H1 (cell line): ENCODE measurements at regions not wholly inside any gene's neighbourhood (a gene's known extent, or its start where the extent isn't known, plus 50 kb on each side); places are given as distances from the start of the nearest gene placed in this dataset.
A peak's percentile ranks its signal among the peaks of the same experiment; 100 is the strongest.

ENCODE experiments used
- BCL11A ChIP-seq, 2 experiments: IDR thresholded peaks; one replicate each; pipeline ENCODE4 v1.6.1; 2011; ENCODE audit warnings: low read depth in 2 of 2, low read length in 2 of 2, mild to moderate bottlenecking in 2 of 2
- CEBPB ChIP-seq: IDR thresholded peaks from 2 replicates; pipeline ENCODE4 v1.6.1; 2012; ENCODE audit warnings: low read depth, low read length
- CREB1 ChIP-seq: IDR thresholded peaks from 2 replicates; pipeline ENCODE4 v1.6.1; 2012; ENCODE audit warnings: inconsistent platforms
- CTCF ChIP-seq, 3 experiments: IDR thresholded peaks; 1 replicate in 2 of 3; 2 replicates in 1 of 3; pipeline versions ENCODE4 v1.5.1 to v1.6.1; 2011; ENCODE audit warnings: low read length in 3 of 3, mild to moderate bottlenecking in 3 of 3, inconsistent platforms in 2 of 3, low read depth in 1 of 3, moderate library complexity in 1 of 3; ENCODE audit not compliant: insufficient read depth in 1 of 3; ENCODE audit errors: control extremely low read depth in 1 of 3
- EZH2 ChIP-seq: fragments of 200-600 bp; sonication (generic); IDR thresholded peaks from 2 replicates; pipeline ENCODE4 v1.7.1; 2012; ENCODE audit warnings: low read depth, mild to moderate bottlenecking, moderate library complexity, low read length, inconsistent platforms; ENCODE audit not compliant: severe bottlenecking
- HDAC2 ChIP-seq, 2 experiments: fragments of 300-600 bp in 1 of 2; sonication (generic) in 1 of 2; IDR thresholded peaks; 2 replicates each; pipeline ENCODE4 v1.6.1; 2011 to 2012; ENCODE audit warnings: low read depth in 2 of 2, low read length in 2 of 2, mild to moderate bottlenecking in 2 of 2, moderate library complexity in 2 of 2, borderline replicate concordance in 1 of 2, inconsistent platforms in 1 of 2
- KDM1A ChIP-seq: fragments of 200-600, 300-600 bp; sonication (generic); IDR thresholded peaks from 2 replicates; pipeline ENCODE4 v1.7.1; 2016; ENCODE audit warnings: mild to moderate bottlenecking, low read length, borderline replicate concordance
- KDM5A ChIP-seq: fragments of 200-600 bp; IDR thresholded peaks from 2 replicates; pipeline ENCODE4 v1.7.1; 2012; ENCODE audit warnings: mild to moderate bottlenecking, low read length, inconsistent platforms, mixed read lengths
- RBBP5 ChIP-seq: IDR thresholded peaks from 2 replicates; pipeline ENCODE4 v1.7.1; 2012; ENCODE audit warnings: low read depth, mild to moderate bottlenecking, inconsistent platforms, low read length, moderate library complexity, borderline replicate concordance
- RNF2 ChIP-seq: fragments of 200-900, 300-1000 bp; sonication (generic); IDR thresholded peaks from 2 replicates; pipeline ENCODE4 v1.7.1; 2016; ENCODE audit warnings: borderline replicate concordance, low read depth, mild to moderate bottlenecking, antibody characterized with exemption, low read length; ENCODE audit not compliant: poor library complexity, severe bottlenecking; ENCODE audit errors: missing control alignments
- SIN3A ChIP-seq, 2 experiments: IDR thresholded peaks in 1 of 2; conservative IDR thresholded peaks in 1 of 2; 2 replicates each; pipeline ENCODE4 v1.6.1; 2011 to 2012; ENCODE audit warnings: low read length in 2 of 2, improper control_type of control experiment in 1 of 2, low read depth in 1 of 2, mild to moderate bottlenecking in 1 of 2
- SIRT6 ChIP-seq: IDR thresholded peaks from one replicate; pipeline ENCODE4 v1.7.1; 2012; ENCODE audit warnings: low read length, inconsistent platforms
- SP1 ChIP-seq: IDR thresholded peaks from 2 replicates; pipeline ENCODE4 v1.6.1; 2011; ENCODE audit warnings: low read depth, low read length
- SP2 ChIP-seq: IDR thresholded peaks from 2 replicates; pipeline ENCODE4 v1.6.1; 2012; ENCODE audit warnings: mild to moderate bottlenecking, low read length, inconsistent platforms
- TAF1 ChIP-seq: IDR thresholded peaks from 2 replicates; pipeline ENCODE4 v1.6.1; 2011; ENCODE audit warnings: mild to moderate bottlenecking, low read depth, low read length
- TF ChIP-seq, protein P1 (sequence below): IDR thresholded peaks from 2 replicates; pipeline ENCODE4 v1.6.1; 2012; ENCODE audit warnings: low read length, inconsistent platforms
- TF ChIP-seq, protein P2 (sequence below): IDR thresholded peaks from 2 replicates; pipeline ENCODE4 v1.6.1; 2011; ENCODE audit warnings: low read length, improper control_type of control experiment

DNA sequence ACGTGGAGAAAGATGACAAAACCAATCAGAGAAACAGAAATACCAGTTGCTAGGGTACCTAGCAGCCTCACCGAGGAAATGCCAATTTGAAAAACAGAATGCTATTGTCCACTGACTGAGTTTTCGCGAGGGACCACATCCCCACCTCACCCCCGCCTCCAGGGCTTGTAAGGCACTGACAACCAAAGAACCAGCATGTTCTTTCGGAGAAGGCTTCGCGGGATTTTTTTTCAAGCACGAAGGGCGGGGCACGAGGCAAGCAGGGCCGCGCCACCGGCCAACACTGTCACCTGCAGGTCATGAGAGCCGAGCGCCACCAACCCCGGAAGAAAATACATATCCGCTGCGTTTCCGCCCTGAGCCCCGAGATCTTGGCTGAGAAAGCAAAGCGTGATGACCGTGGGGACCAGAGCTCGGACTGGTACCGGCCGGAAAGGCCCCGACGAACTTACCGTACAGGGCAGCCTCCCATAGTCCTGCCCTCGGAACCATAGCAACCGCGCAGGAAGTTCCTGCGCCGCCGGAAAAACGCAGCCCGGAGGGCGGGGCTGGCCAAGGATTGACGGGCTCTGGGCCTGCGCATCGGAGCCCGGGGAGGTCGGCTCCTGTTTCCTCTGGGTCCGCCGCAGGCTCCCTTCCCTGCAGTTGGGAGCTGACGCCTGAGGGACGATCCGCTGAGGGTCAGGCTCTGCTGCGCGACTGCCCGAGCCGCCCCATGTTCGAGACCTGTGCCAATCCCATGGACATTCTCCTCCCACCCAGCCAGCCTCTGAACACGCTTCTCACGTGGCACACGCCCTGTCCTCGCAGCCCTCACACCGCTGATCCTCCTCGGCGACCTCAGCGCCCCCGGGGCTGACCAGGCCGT is 59.2 kb upstream of the PAGE5 start (continued):
- TF ChIP-seq, protein P1, sequence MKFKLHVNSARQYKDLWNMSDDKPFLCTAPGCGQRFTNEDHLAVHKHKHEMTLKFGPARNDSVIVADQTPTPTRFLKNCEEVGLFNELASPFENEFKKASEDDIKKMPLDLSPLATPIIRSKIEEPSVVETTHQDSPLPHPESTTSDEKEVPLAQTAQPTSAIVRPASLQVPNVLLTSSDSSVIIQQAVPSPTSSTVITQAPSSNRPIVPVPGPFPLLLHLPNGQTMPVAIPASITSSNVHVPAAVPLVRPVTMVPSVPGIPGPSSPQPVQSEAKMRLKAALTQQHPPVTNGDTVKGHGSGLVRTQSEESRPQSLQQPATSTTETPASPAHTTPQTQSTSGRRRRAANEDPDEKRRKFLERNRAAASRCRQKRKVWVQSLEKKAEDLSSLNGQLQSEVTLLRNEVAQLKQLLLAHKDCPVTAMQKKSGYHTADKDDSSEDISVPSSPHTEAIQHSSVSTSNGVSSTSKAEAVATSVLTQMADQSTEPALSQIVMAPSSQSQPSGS: no peak
- TF ChIP-seq SP1: no peak; the same call in 1 of the 2 replicates
- TF ChIP-seq HDAC2 (IDR thresholded peaks at IDR 0.05; ENCODE audit: borderline replicate concordance in 1 of 2, low read depth in 2 of 2, low read length in 2 of 2): 0 out of 4 replicates have a peak, but pooled peaks of 1 of the 2 experiments have one; percentile 43
- TF ChIP-seq, protein P2, sequence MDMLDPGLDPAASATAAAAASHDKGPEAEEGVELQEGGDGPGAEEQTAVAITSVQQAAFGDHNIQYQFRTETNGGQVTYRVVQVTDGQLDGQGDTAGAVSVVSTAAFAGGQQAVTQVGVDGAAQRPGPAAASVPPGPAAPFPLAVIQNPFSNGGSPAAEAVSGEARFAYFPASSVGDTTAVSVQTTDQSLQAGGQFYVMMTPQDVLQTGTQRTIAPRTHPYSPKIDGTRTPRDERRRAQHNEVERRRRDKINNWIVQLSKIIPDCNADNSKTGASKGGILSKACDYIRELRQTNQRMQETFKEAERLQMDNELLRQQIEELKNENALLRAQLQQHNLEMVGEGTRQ: no peak
- no peak for TF ChIP-seq KDM1A
- TF ChIP-seq TAF1: peak; percentile 61; the same call in 1 of the 2 replicates
- TF ChIP-seq CEBPB: no peak
- TF ChIP-seq EZH2: no peak
- no peak for TF ChIP-seq RBBP5
- TF ChIP-seq CREB1: no peak
- no peak for TF ChIP-seq RNF2
- TF ChIP-seq KDM5A: peak; percentile 91
- no peak for TF ChIP-seq SP2
- peak; percentile 66; a peak in 2 of 4 replicates for TF ChIP-seq SIN3A (conservative IDR thresholded peaks at IDR 0.05 in 1 of 2, IDR thresholded peaks at IDR 0.05 in 1 of 2; ENCODE audit: low read depth in 1 of 2, low read length in 2 of 2)
- TF ChIP-seq CTCF (IDR thresholded peaks at IDR 0.05; ENCODE audit: control extremely low read depth in 1 of 3, insufficient read depth in 1 of 3, low read depth in 1 of 3, low read length in 3 of 3): peak; percentile 31 to 57 (median 57)
- no peak for TF ChIP-seq SIRT6
- TF ChIP-seq BCL11A (IDR thresholded peaks at IDR 0.05; ENCODE audit: low read depth in 2 of 2, low read length in 2 of 2): no peak
